GM10266 (cell line): ENCODE measurements at regions not wholly inside any gene's neighbourhood (a gene's known extent, or its start where the extent isn't known, plus 50 kb on each side); places are given as distances from the start of the nearest gene placed in this dataset.

Source experiments
- DNase-seq: peaks from one replicate; pipeline ENCODE4 v3.0.0; 2012; ENCODE audit errors: extremely low spot score
- TF ChIP-seq, protein P1 (sequence below): IDR thresholded peaks from 2 replicates; pipeline ENCODE4 v1.5.1; 2012; ENCODE audit warnings: mild to moderate bottlenecking, low read depth; ENCODE audit not compliant: control insufficient read depth, insufficient read depth; ENCODE audit errors: missing control alignments

DNA sequence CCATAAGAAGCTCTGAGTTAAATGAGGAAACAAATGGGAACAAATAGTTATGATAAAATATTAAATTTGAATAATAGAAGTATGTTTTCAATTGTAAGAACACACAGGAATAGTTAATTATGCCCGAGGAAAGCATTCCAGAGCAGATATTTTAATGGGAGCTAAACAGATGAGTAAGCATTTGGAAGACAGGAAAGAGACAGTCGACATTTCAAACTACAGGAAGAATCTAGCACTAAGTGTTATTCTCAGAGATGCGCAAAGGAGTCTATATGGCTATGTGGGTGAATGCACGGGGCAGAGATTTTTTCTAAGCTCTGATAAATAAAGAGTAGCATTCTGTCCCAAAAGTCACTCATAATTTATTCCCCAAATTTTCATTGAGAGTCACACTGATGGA lies 64.5 kb upstream of the SSTR1 start:
- DNase-seq, result no peak
- TF ChIP-seq, protein P1, sequence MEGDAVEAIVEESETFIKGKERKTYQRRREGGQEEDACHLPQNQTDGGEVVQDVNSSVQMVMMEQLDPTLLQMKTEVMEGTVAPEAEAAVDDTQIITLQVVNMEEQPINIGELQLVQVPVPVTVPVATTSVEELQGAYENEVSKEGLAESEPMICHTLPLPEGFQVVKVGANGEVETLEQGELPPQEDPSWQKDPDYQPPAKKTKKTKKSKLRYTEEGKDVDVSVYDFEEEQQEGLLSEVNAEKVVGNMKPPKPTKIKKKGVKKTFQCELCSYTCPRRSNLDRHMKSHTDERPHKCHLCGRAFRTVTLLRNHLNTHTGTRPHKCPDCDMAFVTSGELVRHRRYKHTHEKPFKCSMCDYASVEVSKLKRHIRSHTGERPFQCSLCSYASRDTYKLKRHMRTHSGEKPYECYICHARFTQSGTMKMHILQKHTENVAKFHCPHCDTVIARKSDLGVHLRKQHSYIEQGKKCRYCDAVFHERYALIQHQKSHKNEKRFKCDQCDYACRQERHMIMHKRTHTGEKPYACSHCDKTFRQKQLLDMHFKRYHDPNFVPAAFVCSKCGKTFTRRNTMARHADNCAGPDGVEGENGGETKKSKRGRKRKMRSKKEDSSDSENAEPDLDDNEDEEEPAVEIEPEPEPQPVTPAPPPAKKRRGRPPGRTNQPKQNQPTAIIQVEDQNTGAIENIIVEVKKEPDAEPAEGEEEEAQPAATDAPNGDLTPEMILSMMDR, result no peak

DNA sequence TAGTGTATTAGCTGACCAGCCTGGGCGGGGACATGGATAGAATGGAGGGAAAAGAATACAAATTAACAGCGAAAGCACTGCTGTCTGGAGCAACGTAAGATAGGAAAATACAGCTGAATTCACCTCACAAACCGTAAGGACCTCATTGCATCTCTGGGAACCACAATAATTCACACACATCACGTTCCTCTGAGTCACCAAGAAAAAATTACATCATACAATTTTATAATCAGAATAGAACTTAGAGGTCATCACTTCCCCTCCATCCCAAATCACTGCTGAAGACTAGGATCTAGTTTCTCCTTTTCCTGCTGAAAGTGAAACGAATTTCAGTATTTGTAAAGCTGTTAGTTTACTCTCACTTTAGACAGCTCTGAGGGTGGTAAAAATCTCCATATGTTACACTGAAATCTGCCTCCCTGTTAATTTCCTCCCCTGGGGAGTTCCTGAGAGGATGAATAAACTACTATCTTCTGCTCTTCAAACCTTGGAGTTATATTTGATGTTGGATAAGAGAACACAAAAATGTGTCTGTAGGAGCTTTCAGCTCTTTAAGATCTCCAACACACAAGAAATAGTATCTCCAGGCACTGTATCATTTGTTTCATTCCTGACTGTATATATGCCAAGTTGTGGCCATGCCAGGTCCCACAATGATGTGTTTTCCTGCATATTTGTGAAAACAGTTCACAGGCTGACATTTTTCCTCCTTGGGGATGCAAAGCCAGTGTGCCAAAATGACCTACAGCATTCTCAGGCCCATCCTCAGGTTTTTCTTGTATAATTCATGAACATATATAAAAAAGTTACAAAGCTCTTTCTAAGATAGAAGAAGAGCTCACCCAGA lies 63.8 kb upstream of the SSTR1 start:
- no peak for DNase-seq
- TF ChIP-seq, protein P1, result no peak

DNA sequence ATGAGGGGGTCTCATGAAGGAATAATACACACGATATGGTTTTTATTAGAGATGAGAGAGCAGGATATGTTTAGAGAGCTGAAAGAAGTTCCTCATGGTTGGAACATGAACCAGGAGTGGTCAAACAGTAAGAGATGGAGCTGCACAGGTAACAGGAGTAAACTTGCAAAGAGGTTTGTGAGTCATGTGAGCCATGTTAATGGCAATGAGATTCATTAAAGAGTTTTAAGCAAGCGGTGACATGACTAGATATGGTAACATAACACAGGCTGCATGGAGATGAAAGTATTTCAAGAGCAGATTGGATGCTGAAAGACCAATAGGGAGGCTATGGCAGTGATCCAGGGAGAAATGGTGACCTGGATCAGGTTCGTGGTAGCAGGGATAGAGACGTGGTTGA lies 62.6 kb upstream of the SSTR1 start:
- DNase-seq, result no peak
- TF ChIP-seq, protein P1, result no peak

DNA sequence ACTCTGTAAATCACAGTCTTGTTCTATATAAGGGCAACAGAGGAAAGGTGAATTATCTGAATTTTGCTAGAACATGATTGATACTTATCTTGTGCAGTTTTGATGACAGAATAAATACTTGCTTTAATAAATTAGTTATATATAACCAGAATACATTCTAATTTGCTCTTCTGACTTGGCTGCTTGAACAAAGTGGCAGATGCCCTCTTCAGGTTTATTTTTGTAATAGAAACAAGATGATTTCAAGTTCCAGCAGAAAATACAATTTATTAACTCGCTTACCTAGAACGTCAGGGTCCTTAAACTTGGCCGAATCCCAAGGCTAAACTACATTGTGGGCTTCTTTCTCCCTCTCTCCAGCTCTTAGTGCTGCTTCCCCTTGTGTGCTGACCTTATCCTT lies 57.6 kb upstream of the SSTR1 start:
- DNase-seq, result no peak
- TF ChIP-seq, protein P1, result no peak
